ENCODE measurements at regions not wholly inside any gene's neighbourhood (a gene's known extent, or its start where the extent isn't known, plus 50 kb on each side); places are given as distances from the start of the nearest gene placed in this dataset.
"Not testable (repeated sequence)": the region's sequence is repeated elsewhere in the genome, so short reads cannot be mapped to it uniquely, and the experiment has no call there.

DNA sequence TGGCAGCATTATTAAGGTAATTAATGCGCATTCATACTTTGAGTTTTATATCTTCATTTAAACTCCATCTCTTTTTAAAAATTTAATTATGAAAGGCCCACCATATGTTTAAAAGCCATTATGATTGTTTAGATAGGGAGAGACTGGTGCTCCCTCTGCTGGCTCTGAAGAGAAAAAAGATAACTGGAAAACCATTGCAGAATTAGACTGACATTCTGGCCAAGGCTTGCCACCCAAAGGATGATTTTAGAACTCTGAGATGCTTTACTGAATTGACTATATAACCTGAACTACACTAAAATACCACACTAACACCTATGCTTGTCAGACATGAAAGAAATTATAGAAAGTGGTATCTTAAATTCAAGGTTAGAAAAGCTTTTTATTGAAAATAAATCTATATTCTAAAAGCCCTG, 127.6 kb upstream of the SPOPL start:
- Mint-ChIP-seq H3K27me3 (ENCODE audit: low read depth, poor library complexity) (no peaks in the 10 kb centered on the region), H3K27ac (no peak overlapping the region), H3K36me3 (ENCODE audit: low read depth) (no peaks in the 10 kb centered on the region), H3K9me3 (no peaks in the 10 kb centered on the region), H3K4me1 (no peaks in the 10 kb centered on the region), H3K4me3 (no peak overlapping the region)
- peak; percentile 13 for DNase-seq
- TF ChIP-seq, protein P1, sequence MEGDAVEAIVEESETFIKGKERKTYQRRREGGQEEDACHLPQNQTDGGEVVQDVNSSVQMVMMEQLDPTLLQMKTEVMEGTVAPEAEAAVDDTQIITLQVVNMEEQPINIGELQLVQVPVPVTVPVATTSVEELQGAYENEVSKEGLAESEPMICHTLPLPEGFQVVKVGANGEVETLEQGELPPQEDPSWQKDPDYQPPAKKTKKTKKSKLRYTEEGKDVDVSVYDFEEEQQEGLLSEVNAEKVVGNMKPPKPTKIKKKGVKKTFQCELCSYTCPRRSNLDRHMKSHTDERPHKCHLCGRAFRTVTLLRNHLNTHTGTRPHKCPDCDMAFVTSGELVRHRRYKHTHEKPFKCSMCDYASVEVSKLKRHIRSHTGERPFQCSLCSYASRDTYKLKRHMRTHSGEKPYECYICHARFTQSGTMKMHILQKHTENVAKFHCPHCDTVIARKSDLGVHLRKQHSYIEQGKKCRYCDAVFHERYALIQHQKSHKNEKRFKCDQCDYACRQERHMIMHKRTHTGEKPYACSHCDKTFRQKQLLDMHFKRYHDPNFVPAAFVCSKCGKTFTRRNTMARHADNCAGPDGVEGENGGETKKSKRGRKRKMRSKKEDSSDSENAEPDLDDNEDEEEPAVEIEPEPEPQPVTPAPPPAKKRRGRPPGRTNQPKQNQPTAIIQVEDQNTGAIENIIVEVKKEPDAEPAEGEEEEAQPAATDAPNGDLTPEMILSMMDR (IDR thresholded peaks at IDR 0.05), result peak; percentile 71

DNA sequence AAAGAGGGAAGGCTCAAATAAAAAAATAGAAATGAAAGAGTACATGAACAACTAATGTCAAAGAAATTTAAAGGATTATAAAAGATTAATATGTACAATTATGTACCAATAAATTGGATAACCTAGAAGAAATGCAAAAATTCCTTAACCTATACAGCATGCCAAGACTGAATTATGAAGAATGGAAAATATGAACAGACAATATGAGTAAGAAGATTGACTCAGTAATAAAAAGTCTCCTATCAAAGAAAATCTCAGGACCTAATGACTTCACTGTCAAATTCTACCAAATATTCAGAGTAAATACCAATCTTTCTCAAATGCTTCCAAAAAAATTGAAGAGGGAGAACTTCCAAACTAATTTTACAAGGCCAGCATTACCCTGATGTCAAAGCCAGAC, 120.2 kb upstream of the SPOPL start:
- Mint-ChIP-seq H3K9me3 (peaks cover 3% of the 10 kb centered on the region), H3K36me3 (ENCODE audit: low read depth) (no peaks in the 10 kb centered on the region), H3K27me3 (ENCODE audit: low read depth, poor library complexity) (no peaks in the 10 kb centered on the region), H3K4me1 (no peaks in the 10 kb centered on the region), H3K4me3 (no peak overlapping the region), H3K27ac (no peak overlapping the region)
- DNase-seq, result no peak
- TF ChIP-seq, protein P1 (IDR thresholded peaks at IDR 0.05), result no peak

DNA sequence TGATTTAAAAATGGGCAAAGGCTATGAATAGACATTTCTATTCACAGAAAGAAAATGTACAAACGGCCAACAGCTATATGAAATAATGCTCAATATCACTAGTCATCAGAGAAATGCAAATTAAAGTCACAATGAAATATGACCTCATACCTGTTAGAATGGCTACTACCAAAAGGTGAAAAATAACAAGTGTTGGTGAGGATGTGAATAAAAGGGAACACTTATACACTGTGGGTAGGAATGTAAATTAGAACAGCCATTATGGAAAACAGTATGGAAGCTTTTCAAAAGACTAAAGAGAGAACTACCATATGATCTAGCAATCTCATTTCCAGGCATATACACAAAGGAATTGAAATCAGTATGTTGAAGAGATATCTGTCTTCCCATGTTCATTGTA, 118.9 kb upstream of the SPOPL start:
- Mint-ChIP-seq H3K4me1 (no peaks in the 10 kb centered on the region), H3K9me3 (peaks cover 3% of the 10 kb centered on the region), H3K27ac (no peak overlapping the region), H3K4me3 (no peak overlapping the region), H3K36me3 (ENCODE audit: low read depth) (no peaks in the 10 kb centered on the region), H3K27me3 (ENCODE audit: low read depth, poor library complexity) (no peaks in the 10 kb centered on the region)
- TF ChIP-seq, protein P1 (IDR thresholded peaks at IDR 0.05), result no peak
- DNase-seq, result no peak

DNA sequence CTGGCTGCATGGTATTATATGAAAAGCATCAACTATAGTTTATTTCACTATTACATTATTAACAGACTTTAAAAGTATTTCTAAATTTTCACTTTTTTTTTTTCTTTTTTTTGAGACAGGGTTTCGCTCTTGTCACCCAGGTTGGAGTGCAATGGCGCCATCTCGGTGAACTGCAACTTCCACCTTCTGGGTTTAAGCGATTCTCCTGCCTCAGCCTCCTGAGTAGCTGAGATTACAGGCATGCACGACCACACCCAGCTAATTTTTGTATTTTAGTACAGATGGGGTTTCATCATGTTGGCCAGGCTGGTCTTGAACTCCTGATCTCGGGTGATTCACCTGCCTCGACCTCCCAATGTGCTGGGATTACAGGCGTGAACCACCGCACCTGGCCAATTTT, 115.4 kb upstream of the SPOPL start:
- not testable (repeated sequence) for H3K4me3 Mint-ChIP-seq; H3K27ac Mint-ChIP-seq; H3K36me3 Mint-ChIP-seq (ENCODE audit: low read depth); H3K4me1 Mint-ChIP-seq; H3K27me3 Mint-ChIP-seq (ENCODE audit: low read depth, poor library complexity); H3K9me3 Mint-ChIP-seq; DNase-seq

DNA sequence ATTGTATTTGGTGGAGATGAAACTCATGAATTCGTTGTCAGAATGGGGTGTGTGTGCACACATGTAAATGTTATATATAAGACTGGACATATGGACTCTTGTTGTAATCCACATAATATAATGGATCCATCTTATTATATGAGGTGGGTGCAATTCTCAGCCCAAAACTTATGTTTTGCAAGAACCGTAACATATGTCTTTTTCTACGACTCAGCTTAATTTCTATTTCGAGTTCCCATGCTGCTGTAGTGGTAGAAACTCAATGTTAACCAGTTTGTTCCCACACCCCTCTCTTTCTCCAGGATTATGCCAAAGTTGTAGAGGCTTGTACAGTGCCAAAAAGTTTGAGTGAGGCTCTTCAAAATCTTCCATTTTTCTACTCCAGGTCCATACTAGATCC, 112.5 kb upstream of the SPOPL start:
- H3K4me1 Mint-ChIP-seq, result peaks cover 9% of the 10 kb centered on the region
- DNase-seq, result no peak
- no peak overlapping the region for H3K27ac Mint-ChIP-seq
- no peak overlapping the region for H3K4me3 Mint-ChIP-seq
- TF ChIP-seq, protein P1 (IDR thresholded peaks at IDR 0.05), result no peak
- no peaks in the 10 kb centered on the region for H3K9me3 Mint-ChIP-seq
- no peaks in the 10 kb centered on the region for H3K27me3 Mint-ChIP-seq (ENCODE audit: low read depth, poor library complexity)
- no peaks in the 10 kb centered on the region for H3K36me3 Mint-ChIP-seq (ENCODE audit: low read depth)

DNA sequence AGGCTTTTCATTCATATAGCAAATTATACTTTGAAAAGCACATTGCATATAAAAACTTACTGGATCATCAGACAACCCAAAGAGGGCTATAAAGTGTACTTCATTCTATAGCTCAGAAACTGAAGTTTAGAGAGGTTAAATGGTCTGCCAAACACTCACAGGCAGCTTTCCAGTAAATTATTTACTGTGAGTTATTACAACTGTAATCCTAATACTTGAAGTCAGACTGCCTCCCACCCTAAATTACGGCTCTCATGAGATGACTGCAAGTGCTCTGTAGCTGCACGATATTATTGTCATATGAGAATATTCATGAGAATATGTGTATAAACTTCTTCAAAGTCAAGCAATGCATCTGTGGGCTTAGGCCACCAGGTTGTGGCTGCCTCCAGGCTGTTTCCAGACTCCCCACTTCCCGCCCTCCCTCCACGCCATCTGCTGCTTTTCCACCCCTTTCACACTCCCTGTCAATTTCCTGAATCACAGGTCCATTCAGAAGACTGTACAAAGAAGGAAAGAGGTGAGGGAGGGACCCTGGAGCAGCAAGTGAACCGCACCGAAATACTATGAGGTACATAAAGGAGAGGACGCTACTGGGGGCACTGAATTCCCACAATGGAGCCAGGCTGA, 111.1 kb upstream of the SPOPL start:
- Mint-ChIP-seq H3K4me1 (peaks cover 9% of the 10 kb centered on the region), H3K4me3 (no peak overlapping the region), H3K9me3 (no peaks in the 10 kb centered on the region), H3K27ac (peak overlapping the region; percentile 57), H3K27me3 (ENCODE audit: low read depth, poor library complexity) (no peaks in the 10 kb centered on the region), H3K36me3 (ENCODE audit: low read depth) (no peaks in the 10 kb centered on the region)
- TF ChIP-seq, protein P1 (IDR thresholded peaks at IDR 0.05), result no peak
- no peak for DNase-seq

All from nephron progenitor cell (in vitro differentiated cells).